HG02981 (cell line): ENCODE measurements at regions not wholly inside any gene's neighbourhood (a gene's known extent, or its start where the extent isn't known, plus 50 kb on each side); places are given as distances from the start of the nearest gene placed in this dataset.
"Not testable (repeated sequence)": the region's sequence is repeated elsewhere in the genome, so short reads cannot be mapped to it uniquely, and the experiment has no call there.

Experiments
- ATAC-seq: cut with Tn5 transposase; IDR thresholded peaks from one replicate; pipeline ENCODE4 v1.9.1; 2021; ENCODE audit warnings: mild to moderate bottlenecking, moderate library complexity; ENCODE audit not compliant: unreplicated experiment

DNA sequence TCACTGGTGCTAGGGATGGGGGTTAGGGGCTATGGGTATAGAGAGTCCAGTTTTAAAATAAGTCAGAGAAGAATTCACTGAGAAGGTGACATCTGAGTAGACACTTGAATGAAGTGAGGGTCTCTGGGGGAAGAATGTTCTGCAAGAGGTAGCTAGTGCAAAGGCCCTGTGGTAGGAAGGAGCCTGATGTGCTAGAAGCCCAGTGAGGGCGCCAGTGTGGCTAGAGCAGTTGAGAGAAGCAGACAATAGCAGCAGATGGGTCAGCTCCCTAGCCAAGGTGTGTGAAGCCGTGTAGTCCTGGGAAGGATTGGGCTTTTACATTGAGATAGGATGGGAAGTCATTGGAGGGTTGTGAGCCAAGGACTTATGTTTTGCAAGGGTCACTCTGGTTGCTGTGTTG is 105.8 kb upstream of the PELI1 start:
- no peak for ATAC-seq

DNA sequence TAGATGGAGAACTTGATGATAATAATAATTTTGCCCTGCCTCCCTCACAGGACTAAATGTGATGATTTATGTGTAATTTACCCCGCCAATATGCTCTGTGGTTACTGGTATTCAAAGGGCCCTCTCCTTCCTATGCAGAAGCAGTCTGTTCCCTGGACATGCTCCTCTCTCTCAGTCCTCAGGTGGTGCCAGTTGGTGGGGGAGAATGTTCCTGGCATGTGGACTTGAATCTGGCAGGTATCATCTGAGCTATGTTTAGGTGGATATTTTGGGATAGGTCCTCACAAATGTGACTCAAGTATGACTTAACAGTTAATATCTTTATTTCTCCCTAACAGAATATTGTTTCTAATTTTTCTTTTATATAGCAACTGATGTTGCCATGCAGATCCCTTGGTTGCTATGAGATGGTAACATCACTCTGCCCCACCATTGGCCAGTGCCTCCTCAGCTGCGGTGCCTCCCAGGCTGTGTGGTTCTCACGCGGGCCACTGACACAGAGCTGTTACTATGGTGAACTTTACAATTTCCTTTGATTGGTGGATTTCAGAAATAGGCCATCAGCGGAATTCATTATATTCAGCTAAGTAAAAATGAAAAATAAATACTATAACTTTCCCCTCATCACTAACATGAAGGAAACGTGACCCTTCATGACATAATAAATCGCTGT is 106.7 kb upstream of the PELI1 start:
- ATAC-seq = no peak

DNA sequence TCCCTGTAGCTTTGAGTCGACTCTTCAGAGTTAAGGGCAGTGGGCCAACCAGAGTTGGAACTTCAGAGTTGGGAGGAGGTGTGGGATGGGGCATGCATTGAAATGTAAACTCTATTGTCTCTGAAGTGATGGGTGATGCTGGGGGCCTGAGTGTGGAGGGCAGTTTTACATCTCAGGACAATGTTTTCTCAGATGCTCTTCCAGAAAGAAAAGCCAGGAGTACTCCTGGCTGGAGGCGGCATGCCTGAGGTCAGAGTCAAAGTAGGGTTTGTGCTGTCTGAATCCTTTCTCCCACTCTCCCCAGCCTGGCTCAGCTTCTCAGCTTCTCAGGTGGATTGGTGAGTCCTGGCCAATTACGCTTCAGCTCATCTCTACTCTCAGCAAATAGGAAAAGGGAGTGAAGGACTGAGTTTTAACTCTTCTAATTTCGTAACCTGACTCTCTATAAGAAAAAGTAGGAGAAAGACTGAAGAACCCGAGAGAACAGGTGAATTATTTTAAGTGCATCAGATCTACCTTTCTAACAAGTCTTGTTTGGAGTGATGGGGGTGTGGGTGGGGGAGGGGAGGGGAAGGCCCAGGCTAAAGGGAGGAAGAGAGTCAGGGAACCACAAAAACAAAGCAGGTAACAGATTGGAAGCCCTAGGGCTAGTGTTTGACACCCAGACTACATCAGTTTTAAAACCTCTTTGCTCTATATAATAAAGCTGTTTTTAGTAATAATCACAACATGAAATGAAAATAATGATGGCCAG is 107.5 kb upstream of the PELI1 start:
- no peak for ATAC-seq

DNA sequence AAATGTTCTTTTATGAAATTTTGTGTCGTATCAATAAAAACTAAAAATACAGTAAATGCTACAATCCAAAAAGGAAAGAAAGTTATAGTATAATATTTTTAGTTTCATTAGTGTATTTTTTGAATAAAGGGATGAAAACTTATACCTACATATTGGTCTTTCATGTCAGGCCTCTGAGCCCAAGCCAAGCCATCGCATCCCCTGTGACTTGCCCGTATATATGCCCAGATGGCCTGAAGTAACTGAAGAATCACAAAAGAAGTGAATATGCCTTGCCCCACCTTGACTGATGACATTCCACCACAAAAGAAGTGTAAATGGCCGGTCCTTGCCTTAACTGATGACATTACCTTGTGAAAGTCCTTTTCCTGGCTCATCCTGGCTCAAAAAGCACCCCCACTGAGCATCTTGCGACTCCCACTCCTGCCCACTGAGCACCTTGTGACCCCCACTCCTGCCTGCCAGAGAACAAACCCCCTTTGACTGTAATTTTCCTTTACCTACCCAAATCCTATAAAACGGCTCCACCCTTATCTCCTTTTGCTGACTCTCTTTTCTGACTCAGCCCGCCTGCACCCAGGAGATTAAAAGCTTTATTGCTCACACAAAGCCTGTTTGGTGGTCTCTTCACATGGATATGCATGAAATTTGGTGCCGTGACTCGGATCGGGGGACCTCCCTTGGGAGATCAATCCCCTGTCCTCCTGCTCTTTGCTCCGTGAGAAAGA is 108.2 kb upstream of the PELI1 start:
- ATAC-seq = not testable (repeated sequence)

DNA sequence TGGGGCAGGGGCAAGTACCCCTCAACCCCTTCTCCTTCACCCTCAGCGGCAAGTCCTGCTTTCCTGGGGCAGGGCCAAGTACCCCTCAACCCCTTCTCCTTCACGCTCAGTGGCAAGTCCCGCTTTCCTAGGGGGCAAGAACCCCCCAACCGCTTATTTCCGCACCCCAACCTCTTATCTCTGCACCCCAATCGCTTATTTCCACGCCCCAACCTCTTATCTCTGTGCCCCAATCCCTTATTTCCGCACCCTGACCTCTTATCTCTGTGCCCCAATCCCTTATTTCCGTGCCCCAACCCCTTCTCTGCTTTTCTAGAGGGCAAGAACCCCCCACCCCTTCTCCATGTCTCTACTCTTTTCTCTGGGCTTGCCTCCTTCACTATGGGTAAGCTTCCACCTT is 109.2 kb upstream of the PELI1 start:
- not testable (repeated sequence) for ATAC-seq

DNA sequence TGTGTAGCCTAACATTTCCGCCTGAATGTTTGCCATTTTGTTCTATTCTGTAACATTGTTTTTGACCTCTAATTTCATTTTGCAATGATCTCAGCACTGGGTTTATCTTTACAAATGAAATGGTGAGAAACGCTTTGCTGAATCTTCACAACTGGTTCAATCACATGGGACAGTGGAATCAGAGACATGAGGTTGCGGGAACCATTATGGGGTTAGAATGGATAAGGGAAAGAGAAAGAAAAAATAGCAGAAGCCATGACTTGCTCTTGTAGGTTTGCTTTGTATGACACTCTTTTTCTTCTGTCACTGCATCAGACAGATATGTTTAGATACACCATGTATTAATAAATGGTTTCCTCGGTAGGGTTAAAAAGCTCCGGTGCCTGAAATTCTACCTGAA is 114.3 kb upstream of the PELI1 start:
- no peak for ATAC-seq

DNA sequence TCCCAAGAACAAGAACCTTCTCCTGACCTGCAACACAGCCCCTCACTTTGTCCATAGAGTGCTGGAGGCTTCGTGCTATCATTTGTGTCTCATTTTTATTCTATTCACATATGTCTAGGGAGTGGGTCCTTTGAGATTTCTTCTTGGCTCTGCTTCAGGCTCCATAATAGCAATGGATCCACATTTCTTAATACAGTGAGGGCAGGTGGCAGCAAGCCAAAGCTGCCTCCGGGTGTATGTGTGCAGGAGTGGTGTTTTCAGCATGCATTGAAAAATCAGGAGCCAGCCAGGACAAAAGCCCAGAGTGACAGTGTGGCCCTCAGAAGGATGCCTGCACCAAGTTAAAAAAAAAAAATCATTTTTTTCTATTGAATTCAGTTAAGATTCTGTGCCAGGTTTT is 115.1 kb upstream of the PELI1 start:
- no peak for ATAC-seq

DNA sequence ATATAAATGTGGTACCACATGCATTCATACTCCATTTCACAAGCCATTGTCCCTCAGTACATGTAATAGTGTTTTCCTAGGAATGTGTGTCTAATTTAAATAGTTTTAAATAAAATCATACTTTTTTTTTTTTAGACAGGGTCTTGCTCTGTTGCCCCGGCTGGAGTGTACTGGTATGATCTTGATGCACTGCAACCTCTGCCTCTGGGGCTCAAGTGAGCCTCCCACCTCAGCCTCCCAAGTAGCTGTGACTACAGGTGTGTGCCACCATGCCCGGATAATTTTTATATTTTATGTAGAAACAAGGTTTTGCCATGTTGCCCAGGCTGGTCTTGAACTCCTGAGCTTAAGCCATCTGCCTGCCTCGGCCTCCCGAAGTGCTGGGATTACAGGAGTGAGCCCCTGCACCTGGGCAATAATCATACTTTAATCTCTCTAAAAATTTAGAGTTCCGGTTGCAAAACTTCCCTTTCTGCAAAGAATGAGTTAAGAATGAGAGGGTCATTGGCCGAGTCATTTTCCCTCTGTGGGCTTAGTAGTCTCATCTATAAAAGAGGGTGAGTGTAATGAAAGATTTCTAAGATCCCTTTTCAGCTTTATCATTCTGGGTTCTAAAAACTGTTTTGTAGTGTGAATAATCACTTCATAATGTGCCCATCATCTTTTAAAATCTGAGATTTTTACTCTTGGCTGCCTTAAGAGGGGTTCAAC is 116.0 kb upstream of the PELI1 start:
- no peak for ATAC-seq

DNA sequence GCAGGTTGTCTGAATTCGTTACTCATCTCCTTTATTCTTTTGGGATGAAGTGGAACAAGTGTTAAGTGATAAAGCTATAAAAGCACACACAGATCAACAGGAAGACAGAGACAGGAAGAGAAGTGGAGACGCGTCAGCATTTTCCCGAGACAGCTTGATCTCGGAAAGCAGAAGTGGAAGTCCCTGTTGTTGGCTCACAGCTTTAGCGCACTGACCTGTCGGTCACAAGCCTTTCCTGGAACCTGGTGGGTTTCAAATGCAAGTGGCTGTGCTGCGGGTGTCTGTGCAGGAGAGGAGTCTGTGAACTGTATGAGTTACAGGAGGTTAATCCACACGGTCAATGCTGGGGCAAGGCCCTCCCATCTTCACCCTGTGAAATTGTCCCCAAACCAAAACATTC is 116.6 kb upstream of the PELI1 start:
- peak; percentile 94 for ATAC-seq

DNA sequence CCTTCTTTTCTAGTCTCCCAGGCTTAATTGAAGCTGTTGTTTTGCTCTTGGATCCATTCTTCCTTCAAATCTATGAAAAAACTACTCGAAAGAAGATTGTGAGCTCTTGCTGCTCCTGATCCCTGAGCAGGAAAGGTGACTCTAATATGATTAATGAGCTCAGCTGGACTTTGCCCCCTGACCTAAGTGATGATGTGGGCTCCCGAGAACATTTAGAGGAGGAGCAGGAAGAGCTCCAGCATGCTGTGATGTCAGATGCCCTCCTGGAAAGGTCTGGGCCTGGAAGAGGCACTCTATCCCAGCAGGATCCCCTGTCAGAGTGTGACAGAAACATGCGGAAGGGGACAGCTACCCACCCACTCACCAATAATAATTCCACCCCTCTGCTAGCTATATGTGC is 117.9 kb upstream of the PELI1 start:
- no peak for ATAC-seq

DNA sequence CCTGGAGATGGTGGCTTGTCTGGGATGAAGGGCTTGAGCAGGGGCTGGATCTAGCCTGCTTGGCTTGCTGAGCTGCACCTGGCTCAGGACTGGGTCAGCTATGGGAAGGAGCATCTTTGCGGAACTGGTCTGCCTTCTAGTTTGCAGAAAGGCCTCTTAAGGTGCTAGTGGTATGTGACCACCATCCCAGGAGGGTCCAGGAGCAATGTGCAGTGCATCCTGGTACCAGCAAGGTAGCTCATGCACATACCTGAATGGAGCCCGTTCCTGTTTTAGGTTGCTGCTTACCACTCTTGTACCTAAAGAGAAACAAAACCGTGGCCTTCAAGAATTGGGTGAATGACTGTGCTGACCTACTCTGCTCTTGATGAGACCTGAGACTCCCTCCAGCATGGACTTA is 118.6 kb upstream of the PELI1 start:
- no peak for ATAC-seq

DNA sequence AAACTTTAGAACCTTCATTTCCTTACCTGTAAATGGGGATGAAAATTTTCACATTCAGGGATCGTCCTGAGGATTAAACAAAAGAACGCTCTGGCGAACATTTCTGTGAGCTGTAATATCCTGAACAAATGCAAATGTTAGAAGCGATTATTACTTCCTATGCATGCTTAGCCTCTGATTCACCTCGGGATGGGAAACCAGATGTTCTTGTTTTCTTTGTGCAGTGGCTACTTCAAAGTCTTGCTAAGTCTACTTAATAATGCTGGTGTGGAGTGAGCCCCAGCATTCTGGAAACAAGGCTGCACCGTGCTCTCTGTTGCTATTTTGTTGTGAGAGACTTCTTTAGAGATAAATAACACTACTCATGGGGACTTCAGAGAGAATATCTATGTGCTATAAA is 119.1 kb upstream of the PELI1 start:
- ATAC-seq = no peak

DNA sequence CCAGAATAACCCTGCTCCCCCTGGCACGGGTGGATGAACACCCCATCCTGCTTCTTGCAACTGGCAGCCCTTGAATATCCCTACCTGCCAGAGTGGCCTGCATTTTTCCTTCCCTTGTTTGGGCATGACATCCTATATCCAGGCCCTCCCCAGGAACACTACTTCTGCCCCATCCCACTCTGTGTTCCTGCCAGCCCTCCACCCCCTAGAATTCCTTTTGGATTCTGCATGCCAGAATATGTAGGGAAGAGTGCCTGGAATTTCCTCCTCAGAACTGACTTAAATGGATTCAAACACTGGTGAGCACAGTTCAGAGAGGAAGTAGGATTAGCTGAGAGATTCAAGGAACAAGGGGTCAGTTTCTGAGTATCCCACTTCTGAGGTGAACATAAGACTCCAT is 123.5 kb upstream of the PELI1 start:
- no peak for ATAC-seq

DNA sequence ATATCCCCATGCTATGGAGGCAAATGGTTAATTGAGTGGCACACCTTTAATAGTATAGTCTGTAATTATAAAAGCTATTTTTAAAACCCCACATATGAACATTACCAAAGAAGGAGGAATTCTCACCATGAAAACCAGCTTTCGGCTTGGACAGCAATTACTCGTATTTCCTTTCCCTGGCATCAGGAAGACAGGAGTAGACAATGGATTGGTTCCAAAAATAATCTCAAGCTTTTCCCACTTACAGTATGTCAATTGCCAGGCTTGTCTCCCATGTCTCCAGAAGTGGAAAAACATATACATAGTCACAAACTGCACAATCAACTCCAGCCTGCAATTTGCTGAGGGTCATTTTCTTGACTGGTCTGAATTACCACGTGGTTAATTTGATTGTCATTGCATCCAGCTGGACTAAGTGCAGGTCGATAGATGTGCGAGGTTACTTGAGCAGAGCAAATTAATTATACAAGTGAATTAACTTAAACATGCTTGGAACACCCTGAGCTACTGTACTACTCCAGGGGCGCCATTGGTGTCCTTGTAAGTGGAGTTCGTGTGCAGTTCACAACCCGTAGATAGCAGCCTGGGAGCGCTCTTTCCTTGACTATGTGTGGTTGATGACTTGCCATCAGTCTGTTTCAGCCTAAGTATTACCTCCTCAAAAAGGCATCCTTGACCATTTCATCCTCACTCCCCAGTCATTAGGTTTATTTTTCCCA is 124.3 kb upstream of the PELI1 start:
- no peak for ATAC-seq

DNA sequence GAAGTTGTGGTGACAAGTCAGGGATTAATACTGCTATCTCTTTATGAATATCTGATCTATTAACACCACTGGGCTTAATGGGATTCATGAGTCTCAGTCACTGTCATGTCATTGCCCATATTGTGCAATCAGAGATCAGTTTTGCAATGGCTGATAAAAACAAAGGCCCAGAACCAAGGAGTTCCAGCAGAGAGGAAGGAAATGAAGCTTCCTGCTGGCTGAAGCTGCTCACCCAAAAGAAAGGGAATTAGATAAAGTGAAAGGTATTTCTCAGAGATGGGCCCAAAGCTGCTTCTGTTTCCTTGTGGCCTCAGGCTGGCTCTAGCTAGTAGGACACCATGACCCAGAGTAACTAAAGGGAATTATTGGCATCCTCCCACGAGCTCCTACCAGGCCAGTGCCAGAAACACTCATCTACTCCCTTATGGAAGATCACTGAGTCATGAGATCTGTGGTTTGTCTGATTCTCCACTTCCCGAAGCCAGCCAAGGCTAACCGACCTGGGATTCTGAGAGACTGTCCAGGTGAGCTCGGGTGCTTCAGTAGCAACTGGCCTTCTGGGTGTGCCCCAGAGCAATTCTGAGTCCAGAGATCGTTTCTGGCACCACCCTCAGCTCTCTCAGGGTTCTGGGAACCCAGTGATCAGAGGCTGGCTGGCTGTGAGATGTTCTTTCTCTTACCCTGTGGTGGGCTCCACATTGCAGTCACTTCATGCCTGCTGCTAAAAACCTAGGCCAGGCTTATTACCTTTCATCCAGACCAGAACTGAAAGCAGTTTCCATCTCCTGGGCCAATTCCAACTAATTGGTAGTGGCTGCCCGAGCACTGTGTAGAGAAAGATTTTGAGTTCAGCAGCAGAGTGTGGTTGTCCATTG is 129.5 kb upstream of the PELI1 start:
- ATAC-seq = no peak

DNA sequence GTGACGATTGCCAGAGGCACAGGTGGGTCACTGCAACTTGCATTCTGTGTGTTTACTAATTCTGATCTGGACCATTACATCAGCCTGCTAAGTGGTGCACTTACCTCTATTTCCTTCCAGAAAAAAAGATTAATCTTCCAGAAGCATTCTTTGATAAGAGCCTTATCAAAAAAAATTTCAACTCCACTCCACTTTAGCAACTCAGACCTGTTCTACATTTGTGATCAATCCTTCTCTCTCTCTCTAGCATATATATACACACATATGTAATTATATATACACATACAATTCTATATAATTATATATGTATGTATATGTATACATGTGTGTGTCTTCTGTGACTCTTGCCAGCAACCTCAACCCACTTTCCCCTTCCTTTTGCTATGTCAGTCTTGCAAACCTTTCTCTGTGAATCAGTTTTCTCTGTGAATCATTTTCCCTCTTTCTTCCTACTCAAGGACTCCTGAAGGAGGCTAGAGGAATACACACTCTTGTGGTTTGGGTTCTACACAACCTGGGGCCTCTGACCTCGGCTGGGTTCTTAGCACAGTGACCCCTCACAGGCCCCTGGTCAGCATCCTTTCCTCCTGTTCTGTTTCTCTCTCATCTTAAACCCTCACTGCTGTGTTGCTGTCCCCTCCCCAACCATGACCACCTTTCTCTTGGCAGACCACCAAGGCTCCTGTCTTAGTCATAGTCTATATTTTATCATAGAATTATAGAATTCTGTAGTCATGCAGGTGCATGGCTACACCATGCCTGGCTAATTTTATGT is 130.4 kb upstream of the PELI1 start:
- no peak for ATAC-seq

DNA sequence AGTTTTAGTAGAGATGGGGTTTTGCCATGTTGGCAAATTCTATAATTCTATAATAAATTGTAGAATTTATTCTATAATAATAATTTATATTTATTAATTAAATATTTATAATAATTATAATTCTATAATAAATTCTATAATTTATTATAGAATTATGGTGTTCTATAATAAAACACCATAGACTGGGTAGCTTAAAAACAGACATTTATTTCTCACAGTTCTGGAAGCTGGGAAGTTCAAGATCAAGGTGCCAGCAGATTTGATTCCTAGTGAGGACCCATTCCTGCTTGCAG is 130.9 kb upstream of the PELI1 start:
- ATAC-seq = no peak

DNA sequence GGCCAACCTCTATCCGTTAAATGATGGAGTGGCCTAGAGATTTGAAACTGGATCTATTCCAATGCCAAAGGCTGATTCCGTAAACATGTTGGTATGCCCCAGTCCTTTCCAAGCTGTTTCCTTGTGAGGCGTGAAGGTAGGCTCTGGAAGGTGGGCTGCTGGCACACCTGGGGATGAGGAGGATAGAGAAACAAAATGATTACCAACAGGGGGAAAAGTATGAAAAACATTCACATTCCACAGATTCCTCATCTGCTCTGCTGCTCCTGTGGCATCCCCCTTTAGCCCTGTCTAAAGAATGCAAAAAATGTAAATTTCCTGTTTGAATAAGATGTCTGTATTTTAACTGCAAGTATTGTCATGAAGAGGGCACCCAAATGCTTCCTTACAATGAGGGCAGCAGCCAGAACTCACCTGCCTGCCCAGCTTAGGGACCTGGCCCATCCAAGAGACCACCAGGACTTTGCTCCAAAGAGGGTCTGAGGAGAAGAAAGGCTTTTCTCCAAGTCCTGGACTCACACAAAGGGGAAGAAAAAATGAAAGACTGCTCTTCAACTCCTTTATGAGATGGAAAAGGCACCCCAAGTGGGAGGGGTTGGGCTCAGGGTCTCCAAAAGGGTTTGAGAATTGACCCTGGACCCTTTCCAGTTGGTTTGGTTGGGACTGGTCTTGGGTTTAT is 132.3 kb upstream of the PELI1 start:
- ATAC-seq = no peak
